ENCODE measurements at regions not wholly inside any gene's neighbourhood (a gene's known extent, or its start where the extent isn't known, plus 50 kb on each side); places are given as distances from the start of the nearest gene placed in this dataset.
A peak's percentile ranks its signal among the peaks of the same experiment; 100 is the strongest.

GRCh38 chr4:162727232-162727631 is 439.5 kb downstream of the NAF1 start:
- DNase-seq, result no peak

- no peak for DNase-seq
These were observed 451.3 kb downstream of the NAF1 start for GRCh38 chr4:162715401-162715800.

- DNase-seq, result no peak
These were observed 458.7 kb downstream of the NAF1 start for GRCh38 chr4:162707962-162708361.

- no peak for DNase-seq
These were observed 460.1 kb downstream of the NAF1 start for GRCh38 chr4:162706632-162707031.

- DNase-seq, result no peak
These were observed 460.6 kb downstream of the NAF1 start for GRCh38 chr4:162706051-162706450.

GRCh38 chr4:162705130-162705803 is 461.4 kb downstream of the NAF1 start:
- DNase-seq, result no peak

- no peak for DNase-seq
These were observed 465.8 kb downstream of the NAF1 start for GRCh38 chr4:162700815-162701361.

- DNase-seq, result no peak
These were observed 466.3 kb downstream of the NAF1 start for GRCh38 chr4:162700358-162700757.

GRCh38 chr4:162699629-162700028 is 467.1 kb downstream of the NAF1 start:
- DNase-seq, result peak; percentile 1

- no peak for DNase-seq
These were observed 481.3 kb downstream of the NAF1 start for GRCh38 chr4:162685410-162685809.

GRCh38 chr4:162684998-162685397 is 481.7 kb downstream of the NAF1 start:
- DNase-seq, result no peak

- DNase-seq, result no peak
These were observed 482.4 kb downstream of the NAF1 start for GRCh38 chr4:162684371-162684700.

GRCh38 chr4:162683659-162684370 is 482.9 kb downstream of the NAF1 start:
- no peak for DNase-seq

GRCh38 chr4:162682651-162683050 is 484.0 kb downstream of the NAF1 start:
- no peak for DNase-seq

- DNase-seq, result no peak
These were observed 485.5 kb downstream of the NAF1 start for GRCh38 chr4:162681212-162681611.

GRCh38 chr4:162675661-162676060 is 491.0 kb downstream of the NAF1 start:
- no peak for DNase-seq

GRCh38 chr4:162661913-162662312 is 498.1 kb upstream of the FSTL5 start:
- DNase-seq, result no peak

- DNase-seq, result no peak
These were observed 495.9 kb upstream of the FSTL5 start for GRCh38 chr4:162659716-162660115.

GRCh38 chr4:162657966-162658365 is 494.2 kb upstream of the FSTL5 start:
- no peak for DNase-seq

- no peak for DNase-seq
These were observed 486.4 kb upstream of the FSTL5 start for GRCh38 chr4:162650166-162650565.

GRCh38 chr4:162645381-162645780 is 481.6 kb upstream of the FSTL5 start:
- DNase-seq, result no peak

- no peak for DNase-seq
These were observed 480.5 kb upstream of the FSTL5 start for GRCh38 chr4:162644346-162644745.

GRCh38 chr4:162640152-162640551 is 476.4 kb upstream of the FSTL5 start:
- no peak for DNase-seq

- no peak for DNase-seq
These were observed 470.6 kb upstream of the FSTL5 start for GRCh38 chr4:162634390-162634789.

GRCh38 chr4:162622664-162623063 is 458.9 kb upstream of the FSTL5 start:
- DNase-seq, result no peak
